K562 (cell line): ENCODE measurements at regions not wholly inside any gene's neighbourhood (a gene's known extent, or its start where the extent isn't known, plus 50 kb on each side); places are given as distances from the start of the nearest gene placed in this dataset.

Experiments used
- ATAC-seq: fragments of 200-7000 bp; cut with Tn5 transposase; 3 replicates; pipeline ENCODE4 v1.9.1; 2020; ENCODE audit warnings: moderate library complexity
- BruUV-seq: library from RNA; stranded (reverse); fragments of 400-500 nt; replicated peaks from 2 replicates; lab custom pipeline; 2021; lab: Mats Ljungman, UMichigan
- CTCF ChIA-PET: fragments of 300-600 bp; formaldehyde crosslinking; extraction: SDS; loops from one replicate; lab custom pipeline; 2021; ENCODE audit warnings: low intra/inter-chr PET ratio; lab: Yijun Ruan, JAX
- POLR2A ChIA-PET: fragments of 300-600, 350-650 bp; sonication (Branson Sonifier 250); formaldehyde crosslinking; extraction: SDS; loops from one replicate; lab custom pipeline; 2021; ENCODE audit warnings: antibody characterized with exemption, inconsistent platforms; lab: Yijun Ruan, JAX
- DNase-seq, 4 experiments: peaks; one replicate each; pipeline versions ENCODE4 v3.0.0 to v3.0.0-alpha.2; 2011 to 2018; ENCODE audit warnings: low spot score in 3 of 4, mixed read lengths in 3 of 4; ENCODE audit errors: extremely low read depth in 1 of 4
- FAIRE-seq: peaks from 2 replicates; lab custom pipeline; 2011; peaks lifted over from hg19 to GRCh38; lab: Jason Lieb, UNC
- H2AFZ ChIP-seq: 2 replicates; pipeline ENCODE4 v1.6.0; 2011; ENCODE audit warnings: low read depth, low read length, control low read depth, inconsistent platforms
- H3K27ac ChIP-seq: fragments of 200-600 bp; 3 replicates; pipeline ENCODE4 v1.8.0; 2011; ENCODE audit warnings: low read depth, mild to moderate bottlenecking, control low read depth, inconsistent platforms, low read length, moderate library complexity, mixed read lengths; ENCODE audit errors: extremely low read depth
- H3K27me3 ChIP-seq, 2 experiments: fragments of 300-600 bp in 1 of 2; 2 replicates in 1 of 2; 3 replicates in 1 of 2; pipeline versions ENCODE4 v1.6.0 to v1.8.0; 2011; ENCODE audit warnings: inconsistent platforms in 2 of 2, low read length in 2 of 2, mild to moderate bottlenecking in 1 of 2, mixed read lengths in 1 of 2, moderate library complexity in 1 of 2; ENCODE audit not compliant: control insufficient read depth in 2 of 2, insufficient read depth in 2 of 2
- H3K36me3 ChIP-seq: fragments of 300-600 bp; 3 replicates; pipeline ENCODE4 v1.8.0; 2011; ENCODE audit warnings: mild to moderate bottlenecking, low read length, inconsistent platforms; ENCODE audit not compliant: control insufficient read depth, insufficient read depth
- H3K4me1 ChIP-seq, 2 experiments: fragments of 200-600 bp in 1 of 2; replicated peaks in 1 of 2; 2 replicates in 1 of 2; 3 replicates in 1 of 2; pipeline versions ENCODE4 v1.5.1 to v1.8.0; 2011; ENCODE audit warnings: inconsistent platforms in 2 of 2, low read length in 2 of 2, mild to moderate bottlenecking in 1 of 2, mixed read lengths in 1 of 2, moderate library complexity in 1 of 2; ENCODE audit not compliant: control insufficient read depth in 2 of 2, insufficient read depth in 2 of 2
- H3K4me2 ChIP-seq: 2 replicates; pipeline ENCODE4 v1.6.1; 2011; ENCODE audit warnings: low read length, control low read depth, inconsistent platforms, mixed read lengths; ENCODE audit not compliant: insufficient read depth
- H3K4me3 ChIP-seq: fragments of 200-600 bp; sonication (generic), shearing (Covaris generic); 2 replicates; pipeline ENCODE4 v1.5.1; 2016; ENCODE audit warnings: control low read depth, inconsistent platforms
- H3K79me2 ChIP-seq: fragments of 200-600 bp; 3 replicates; pipeline ENCODE4 v1.8.0; 2011; ENCODE audit warnings: low read length, inconsistent platforms; ENCODE audit not compliant: control insufficient read depth, insufficient read depth
- H3K9ac ChIP-seq, 2 experiments: 2 replicates each; pipeline versions ENCODE4 v1.6.0 to v1.6.1; 2011; ENCODE audit warnings: low read depth in 2 of 2, low read length in 2 of 2, control low read depth in 1 of 2, inconsistent platforms in 1 of 2, mild to moderate bottlenecking in 1 of 2, mixed read lengths in 1 of 2; ENCODE audit not compliant: insufficient read depth in 1 of 2
- H3K9me1 ChIP-seq: one replicate; pipeline ENCODE4 v1.6.0; 2011; ENCODE audit warnings: inconsistent platforms, mild to moderate bottlenecking, low read length, moderate library complexity; ENCODE audit not compliant: control insufficient read depth, insufficient read depth
- H3K9me3 ChIP-seq: replicated peaks from 2 replicates; pipeline ENCODE4 v1.5.1; 2011; ENCODE audit warnings: low read depth, low read length, inconsistent platforms; ENCODE audit not compliant: control insufficient read depth, insufficient read depth
- H4K20me1 ChIP-seq: replicated peaks from 2 replicates; pipeline ENCODE4 v1.6.1; 2011; ENCODE audit warnings: low read length, inconsistent platforms, mixed read lengths; ENCODE audit not compliant: control insufficient read depth, insufficient read depth
- CBX8 ChIP-seq: fragments of 200-600 bp; sonication (generic); IDR thresholded peaks from 2 replicates; pipeline ENCODE4 v1.6.1; 2012; ENCODE audit warnings: borderline replicate concordance, mixed run types, low read depth, mild to moderate bottlenecking, moderate library complexity, mixed read lengths, low read length, control low read depth, inconsistent platforms; ENCODE audit not compliant: poor library complexity, severe bottlenecking; ENCODE audit errors: extremely low read depth
- CSDE1 ChIP-seq, 2 experiments: fragments of 450-650 bp; IDR thresholded peaks; 2 replicates each; pipeline ENCODE4 v1.6.1; 2016; ENCODE audit warnings: mild to moderate bottlenecking in 1 of 2
- GTF2E2 ChIP-seq: fragments of 200-800 bp; sonication (Bioruptor generic); IDR thresholded peaks from 2 replicates; pipeline ENCODE4 v1.6.1; 2016; ENCODE audit warnings: missing genetic modification characterization, missing compliant biosample characterization
- HDAC3 ChIP-seq: fragments of 450-650 bp; IDR thresholded peaks from 2 replicates; pipeline ENCODE4 v1.6.1; 2018; ENCODE audit warnings: borderline replicate concordance, mild to moderate bottlenecking, moderate library complexity; ENCODE audit not compliant: partially characterized antibody
- HDAC6 ChIP-seq: IDR thresholded peaks from 2 replicates; pipeline ENCODE4 v1.6.1; 2012; ENCODE audit warnings: low read depth, mild to moderate bottlenecking, control low read depth, inconsistent platforms, low read length, moderate library complexity
- HNRNPH1 ChIP-seq: fragments of 200-400 bp; formaldehyde crosslinking; optimal IDR thresholded peaks from 2 replicates; pipeline ENCODE3; 2017; ENCODE audit warnings: low read depth, mild to moderate bottlenecking, low read length, moderate library complexity
- KLF1 ChIP-seq: fragments of 450-650 bp; IDR thresholded peaks from 2 replicates; pipeline ENCODE4 v1.6.1; 2016; ENCODE audit warnings: missing genetic modification characterization, missing compliant biosample characterization
- MAZ ChIP-seq, 2 experiments: fragments of 450-650 bp in 1 of 2; sonication (generic) in 1 of 2; formaldehyde crosslinking; IDR thresholded peaks in 1 of 2; conservative IDR thresholded peaks in 1 of 2; 2 replicates each; pipeline versions ENCODE4 v1.4.0 to v1.5.0; 2020; ENCODE audit warnings: mild to moderate bottlenecking in 1 of 2, missing genetic modification reagents in 1 of 2
- POLR2G ChIP-seq: fragments of 200-400 bp; formaldehyde crosslinking; IDR thresholded peaks from 2 replicates; pipeline ENCODE4 v1.6.1; 2017; ENCODE audit warnings: low read depth, mild to moderate bottlenecking, antibody characterized with exemption, low read length, moderate library complexity
- PTRF ChIP-seq: fragments of 450-650 bp; IDR thresholded peaks from 2 replicates; pipeline ENCODE4 v1.6.1; 2016; ENCODE audit warnings: mild to moderate bottlenecking, missing genetic modification characterization, missing compliant biosample characterization
- SRSF3 ChIP-seq: fragments of 200-400 bp; formaldehyde crosslinking; IDR thresholded peaks from 2 replicates; pipeline ENCODE4 v1.6.1; 2016; ENCODE audit warnings: mild to moderate bottlenecking, low read length, moderate library complexity; ENCODE audit not compliant: insufficient read depth
- TAF7 ChIP-seq: fragments of 450-650 bp; IDR thresholded peaks from 2 replicates; pipeline ENCODE4 v1.6.1; 2016; ENCODE audit warnings: missing genetic modification characterization, missing compliant biosample characterization
- YBX1 ChIP-seq: fragments of 450-650 bp; IDR thresholded peaks from 2 replicates; pipeline ENCODE4 v1.7.1; 2016; ENCODE audit warnings: mild to moderate bottlenecking
- ZNF263 ChIP-seq: sonication (generic); formaldehyde crosslinking; IDR thresholded peaks from 2 replicates; pipeline ENCODE4 v1.8.0; 2022; ENCODE audit warnings: mild to moderate bottlenecking, missing genetic modification reagents, borderline replicate concordance
- ZNF277 ChIP-seq: fragments of 250-450 bp; sonication (Bioruptor Pico); IDR thresholded peaks from 2 replicates; pipeline ENCODE4 v1.8.0; 2022; ENCODE audit warnings: inconsistent platforms, mild to moderate bottlenecking, moderate library complexity, borderline replicate concordance
- ZNF511 ChIP-seq: sonication (generic); formaldehyde crosslinking; IDR thresholded peaks from 2 replicates; pipeline ENCODE4 v1.8.0; 2022; ENCODE audit warnings: mild to moderate bottlenecking, missing genetic modification reagents
- WGBS: fragments of 100-300 bp; shearing (Covaris generic); methylation state at CpG from one replicate; pipeline ENCODE4 v1.1.6; 2016; ENCODE audit warnings: low coverage, mixed read lengths; ENCODE audit not compliant: insufficient coverage; ENCODE audit errors: missing lambda C conversion rate; 5-methylcytosine and 5-hydroxymethylcytosine counted together
- in situ Hi-C: fragments of 300-500 bp; cut with MboI; formaldehyde crosslinking; loops from 4 replicates; pipeline ENCODE4 v1.15.0; 2018; ENCODE audit warnings: inconsistent platforms, mixed read lengths
- intact Hi-C: fragments of 100-400 bp; cut with micrococcal nuclease; formaldehyde crosslinking; loops from 2 replicates; pipeline ENCODE4 v1.14.2; 2022

GRCh38 chr1:213484333-213484732 lies 433.3 kb downstream of the RPS6KC1 start:
- TF ChIP-seq HNRNPH1 = no peak
- no peak for DNase-seq
- H3K4me3 ChIP-seq = no peak overlapping the region
- ChIA-PET POLR2A (no interaction called here), CTCF (no interaction called here)
- H4K20me1 ChIP-seq = no peaks in the 10 kb centered on the region
- in situ Hi-C loops (no loop called here), intact Hi-C loops (no loop called here)
- 0% methylated on average over 3 of the region's 3 CpGs for WGBS
- no peaks in the 10 kb centered on the region for H3K9me1 ChIP-seq
- no peaks in the 10 kb centered on the region for H3K36me3 ChIP-seq
- no peaks in the 10 kb centered on the region for H3K4me1 ChIP-seq
- no peaks in the 10 kb centered on the region for H3K79me2 ChIP-seq
- no peaks in the 10 kb centered on the region for H3K27me3 ChIP-seq
- ATAC-seq = no peak
- H2AFZ ChIP-seq = no peak overlapping the region
- H3K27ac ChIP-seq = no peak overlapping the region
- no TSS peak for BruUV-seq
- no peak for FAIRE-seq
- no peak overlapping the region for H3K9ac ChIP-seq
- no peak overlapping the region for H3K4me2 ChIP-seq
- H3K9me3 ChIP-seq = no peaks in the 10 kb centered on the region

- Histone ChIP-seq H3K36me3 (no peaks in the 10 kb centered on the region), H3K27me3 (peaks cover under 1 to 3% of the 10 kb centered on the region in 2 experiments; a peak in 2 of 5 replicates), H3K9me1 (no peaks in the 10 kb centered on the region), H4K20me1 (no peaks in the 10 kb centered on the region), H3K4me1 (no peaks in the 10 kb centered on the region), H2AFZ (no peak overlapping the region), H3K4me3 (no peak overlapping the region), H3K4me2 (no peak overlapping the region), H3K9me3 (no peaks in the 10 kb centered on the region), H3K9ac (no peak overlapping the region), H3K27ac (no peak overlapping the region), H3K79me2 (no peaks in the 10 kb centered on the region)
- intact Hi-C loops = no loop called here
- ChIA-PET POLR2A (no interaction called here), CTCF (no interaction called here)
- ATAC-seq = no peak
- BruUV-seq = no TSS peak
- DNase-seq = no peak
- no peak for FAIRE-seq
- WGBS = 0% methylated on average over 1 of the region's 1 CpG
- TF ChIP-seq TAF7 (tag) (no peak), ZNF277 (no peak), CSDE1 (IDR thresholded peaks at IDR 0.05) (no peak), KLF1 (tag) (no peak), MAZ (CRISPR knock-in tag; conservative IDR thresholded peaks at IDR 0.05 in 1 of 2, IDR thresholded peaks at IDR 0.05 in 1 of 2) (no peak), YBX1 (no peak), PTRF (tag) (no peak), HDAC6 (no peak), ZNF263 (no peak), CBX8 (no peak), GTF2E2 (no peak), SRSF3 (no peak), ZNF511 (CRISPR knock-in tag) (no peak), POLR2G (no peak), HDAC3 (no peak)
- in situ Hi-C loops = no loop called here
These were observed 433.7 kb downstream of the RPS6KC1 start for GRCh38 chr1:213484758-213485157.
